Right ventricle myocardium inferior (tissue), 1 donor: ENCODE measurements at regions not wholly inside any gene's neighbourhood (a gene's known extent, or its start where the extent isn't known, plus 50 kb on each side); places are given as distances from the start of the nearest gene placed in this dataset.

Experiments used
- ATAC-seq: fragments of 200-7000 bp; cut with Tn5 transposase; one replicate; pipeline ENCODE4 v1.9.1; 2020; ENCODE audit warnings: mild to moderate bottlenecking, moderate library complexity
- DNase-seq: peaks from one replicate; pipeline ENCODE4 v3.0.0; 2021; ENCODE audit errors: missing footprints
- intact Hi-C: fragments of 100-400 bp; cut with DNase I; formaldehyde crosslinking; loops from one replicate; pipeline ENCODE4 v1.11.0; 2022
- donor health status: DM: no; HTN: yes; CAD: no; lungs with severe emphysema.

DNA sequence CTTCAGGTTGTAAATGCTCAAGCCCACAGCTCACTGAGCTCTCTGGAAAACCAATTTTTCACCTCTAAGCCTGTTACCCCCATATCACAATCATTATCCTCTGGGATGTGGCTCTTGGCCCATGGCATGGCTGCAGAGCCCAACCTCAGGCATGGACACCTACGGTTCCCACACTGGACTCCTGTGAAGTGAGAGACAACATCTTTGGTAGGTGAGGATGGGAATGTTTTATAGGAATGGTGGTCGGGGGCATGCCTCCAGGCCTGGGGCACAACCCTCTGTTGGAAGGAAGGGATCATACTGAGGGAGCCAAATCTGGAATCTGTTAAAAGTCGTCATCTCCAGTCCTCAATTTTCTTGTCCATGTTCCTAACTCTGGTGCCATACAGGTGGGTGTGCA lies 179.1 kb downstream of the FOXD2 start:
- intact Hi-C loops, result no loop called here
- DNase-seq, result no peak

DNA sequence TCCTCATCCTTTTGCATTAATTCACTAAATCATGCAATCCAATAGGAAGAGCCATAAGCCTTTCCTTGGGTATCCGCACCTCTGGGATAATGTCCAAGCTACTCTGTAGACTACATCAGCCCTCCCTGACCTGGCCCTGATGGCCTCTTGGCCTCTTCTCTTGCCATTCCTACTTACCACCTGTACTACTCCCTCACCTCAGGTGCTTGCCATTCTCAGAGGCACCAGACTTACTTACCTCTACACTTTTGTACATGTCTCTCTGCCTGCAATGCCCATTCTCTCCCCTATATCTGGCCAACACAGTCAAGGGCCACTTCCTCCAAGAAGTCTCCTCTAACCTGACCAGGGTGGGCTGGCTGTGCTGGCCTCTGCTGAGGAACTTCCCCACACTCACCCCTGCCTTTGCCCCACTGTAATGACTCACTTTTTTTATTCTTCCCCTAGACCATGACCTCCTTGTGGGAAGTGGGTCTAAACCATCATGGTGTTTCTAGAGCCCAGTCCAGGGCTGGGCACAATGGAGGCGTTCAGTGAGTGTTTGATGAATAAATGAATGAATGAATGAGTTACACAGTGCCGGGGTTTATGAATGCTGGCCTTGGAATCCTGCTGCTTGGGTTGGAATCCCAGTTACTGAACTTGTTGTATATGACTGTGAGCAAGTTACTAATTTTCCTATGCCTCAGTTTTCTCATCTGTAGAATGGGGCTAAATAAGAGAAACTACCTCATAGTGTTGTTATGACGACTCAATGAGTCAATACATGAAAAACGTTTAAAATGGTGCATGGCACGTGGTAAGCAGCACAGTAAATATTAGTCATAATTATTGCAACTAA lies 179.8 kb downstream of the FOXD2 start:
- no peak for ATAC-seq
- no peak for DNase-seq

More for the DNA sequence above, 179.1 kb downstream of the FOXD2 start:
- no peak for ATAC-seq

DNA sequence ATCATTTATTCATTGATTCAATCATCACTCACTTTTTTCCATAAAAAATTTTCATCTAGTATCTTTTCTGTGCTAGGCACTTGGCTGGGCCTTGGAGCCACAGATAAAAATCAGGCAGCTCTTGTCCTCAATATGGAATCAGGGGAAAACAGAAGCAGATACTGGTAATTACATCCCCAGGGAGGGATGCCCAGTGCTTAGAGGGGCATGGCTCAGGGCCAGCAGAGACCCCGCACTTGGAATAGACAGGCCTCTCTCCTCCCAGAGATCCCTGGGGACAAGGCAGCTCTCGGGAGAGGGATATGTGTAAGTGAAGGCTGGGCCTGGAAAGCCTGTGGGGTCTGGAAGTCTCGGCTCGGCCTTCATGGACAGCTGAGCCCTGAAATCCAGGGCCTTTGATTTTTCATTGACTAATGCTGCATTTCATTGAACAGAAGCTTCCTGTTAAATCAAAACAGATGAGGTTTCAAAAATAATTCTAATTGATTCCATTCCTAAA lies 180.4 kb downstream of the FOXD2 start:
- ATAC-seq (no peak), DNase-seq (no peak)
- intact Hi-C loops, result no loop called here

More for the DNA sequence above, 179.8 kb downstream of the FOXD2 start:
- intact Hi-C loops, result no loop called here

- no peak for DNase-seq
- ATAC-seq, result no peak
- intact Hi-C loops, result no loop called here
These were observed 181.0 kb downstream of the FOXD2 start for GRCh38 chr1:47618830-47619229.

DNA sequence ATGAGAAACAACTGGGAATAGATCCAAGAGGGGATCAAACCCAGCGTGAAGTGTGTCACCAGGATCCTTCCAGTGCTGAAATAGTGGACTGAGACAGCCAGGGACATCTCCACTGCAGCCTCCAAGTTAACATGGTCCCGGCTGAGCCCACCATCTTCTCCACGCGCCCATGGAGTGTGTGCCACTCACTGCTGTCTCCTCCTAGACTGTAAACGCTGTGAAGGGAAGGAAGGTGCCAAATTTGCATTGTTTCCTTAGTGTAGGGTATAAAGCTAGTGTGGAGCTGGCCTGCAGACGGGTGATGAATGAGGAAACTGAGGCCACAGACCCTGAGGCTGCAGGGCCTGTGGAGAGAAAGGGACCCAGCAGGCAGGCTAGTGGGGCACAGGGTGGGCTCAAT lies 183.6 kb downstream of the FOXD2 start:
- DNase-seq (no peak), ATAC-seq (no peak)
- intact Hi-C loops, result loop anchor here (10.0 kb wide), 1 partner anchor 87 kb away; no protein-coding TSS in a partner anchor

GRCh38 chr1:47621977-47622376 lies 184.1 kb downstream of the FOXD2 start:
- no peak for DNase-seq
- intact Hi-C loops, result loop anchor here (10.0 kb wide), 1 partner anchor 87 kb away; no protein-coding TSS in a partner anchor
- no peak for ATAC-seq

DNA sequence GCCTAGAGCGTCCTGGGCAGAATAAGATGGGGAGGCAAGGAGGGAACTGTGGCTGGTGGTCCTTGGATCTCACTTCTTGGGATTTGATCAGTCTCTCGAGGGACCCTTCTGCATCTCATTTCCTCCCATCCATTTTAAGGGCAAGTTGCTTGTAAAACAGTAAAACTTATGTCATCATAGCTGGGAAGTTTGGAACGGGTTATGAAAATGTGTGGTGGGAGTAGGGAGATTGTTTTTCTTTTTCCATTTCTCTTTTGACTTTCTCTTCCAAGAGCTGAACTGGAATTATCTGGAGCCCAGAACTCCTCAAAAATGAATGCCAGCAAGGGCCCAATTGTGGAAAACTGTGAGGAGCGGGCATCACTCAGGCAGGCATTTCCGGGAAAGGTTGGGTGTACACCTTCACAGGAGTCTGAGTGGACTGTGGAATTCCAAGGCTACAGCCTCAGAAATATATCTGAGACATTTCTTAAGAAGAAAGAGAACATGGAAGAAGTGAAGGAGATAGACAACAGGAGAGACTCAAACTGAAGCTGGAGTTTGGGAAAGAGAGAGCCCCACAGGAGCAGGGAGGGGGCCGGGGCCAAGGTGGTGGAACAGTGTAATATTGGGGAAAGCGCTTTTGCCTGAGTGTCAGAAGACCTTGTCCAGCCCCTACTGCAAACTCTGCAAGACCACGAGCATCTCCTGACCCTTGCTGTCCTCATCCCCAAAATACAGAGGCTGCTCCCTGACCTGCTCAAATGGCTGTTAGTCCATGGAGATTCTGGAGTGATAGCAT lies 185.1 kb downstream of the FOXD2 start:
- ATAC-seq (no peak), DNase-seq (no peak)
- intact Hi-C loops, result loop anchor here (10.0 kb wide), 1 partner anchor 88 kb away; no protein-coding TSS in a partner anchor

DNA sequence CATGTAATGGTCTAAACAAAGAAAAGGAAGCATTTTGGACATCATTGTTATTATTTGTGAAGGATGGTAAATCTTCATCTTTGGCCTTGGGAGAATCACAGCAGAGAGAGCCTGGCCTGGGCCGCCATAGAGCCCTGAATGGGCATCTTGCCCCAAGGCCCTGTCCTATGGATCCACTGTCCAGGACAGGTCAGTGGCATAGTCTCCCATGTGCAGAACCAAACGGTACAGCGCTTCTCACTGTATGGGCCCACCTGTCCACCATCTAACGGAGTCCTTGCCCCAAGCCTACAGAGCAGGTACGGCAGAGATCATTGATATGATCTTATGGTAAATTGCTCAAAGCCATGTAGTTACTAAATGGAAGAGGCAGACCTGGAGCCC lies 185.7 kb downstream of the FOXD2 start:
- ATAC-seq, result no peak
- no peak for DNase-seq
- intact Hi-C loops, result loop anchor here (10.0 kb wide), 1 partner anchor 89 kb away; no protein-coding TSS in a partner anchor

DNA sequence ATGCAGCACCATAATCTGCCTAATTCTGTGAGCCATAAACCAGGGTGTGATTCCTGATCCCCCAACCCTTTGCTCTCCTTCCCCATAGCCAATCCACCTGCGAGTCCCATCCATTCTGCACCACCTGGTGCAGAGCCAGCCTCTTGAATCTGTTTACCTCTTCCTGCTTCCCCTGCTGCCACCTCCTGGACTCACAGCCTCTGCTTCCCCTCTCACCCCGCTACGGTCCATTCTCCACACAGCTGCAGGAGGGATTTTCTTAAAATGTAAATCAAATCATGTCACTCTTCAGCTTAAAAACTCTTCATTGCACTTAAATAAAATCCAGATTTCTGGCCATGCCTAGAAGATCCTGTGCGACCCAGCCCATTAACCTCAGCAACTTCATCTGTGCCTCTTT lies 186.7 kb downstream of the FOXD2 start:
- intact Hi-C loops, result loop anchor here (10.0 kb wide), 1 partner anchor 90 kb away; no protein-coding TSS in a partner anchor
- no peak for ATAC-seq
- DNase-seq, result no peak

DNA sequence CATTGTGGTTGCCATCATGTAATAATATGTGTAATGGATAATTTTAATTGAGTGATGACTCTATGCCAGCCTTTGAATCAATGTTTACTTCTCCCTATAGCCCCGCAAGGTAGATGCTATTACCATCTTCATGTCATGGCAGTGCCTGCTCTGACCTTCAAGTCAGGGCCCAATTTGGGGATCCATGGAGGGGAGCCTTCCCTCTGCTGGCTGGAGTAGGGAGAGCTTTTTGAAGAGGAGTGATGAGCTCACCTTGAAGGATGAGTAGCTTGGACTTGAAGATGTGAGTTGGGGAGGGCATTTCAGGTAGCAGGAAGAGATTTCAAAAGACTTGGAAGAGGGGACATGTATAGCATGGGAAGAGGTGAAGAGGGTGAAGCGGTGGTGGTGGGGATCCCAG lies 189.2 kb downstream of the FOXD2 start:
- ATAC-seq (no peak), DNase-seq (no peak)
- intact Hi-C loops, result loop anchor here (10.0 kb wide), 1 partner anchor 92 kb away; no protein-coding TSS in a partner anchor

- no peak for DNase-seq
- intact Hi-C loops, result loop anchor here (10.0 kb wide), 1 partner anchor 93 kb away; no protein-coding TSS in a partner anchor
- no peak for ATAC-seq
These were observed 189.9 kb downstream of the FOXD2 start for GRCh38 chr1:47627471-47628370.

DNA sequence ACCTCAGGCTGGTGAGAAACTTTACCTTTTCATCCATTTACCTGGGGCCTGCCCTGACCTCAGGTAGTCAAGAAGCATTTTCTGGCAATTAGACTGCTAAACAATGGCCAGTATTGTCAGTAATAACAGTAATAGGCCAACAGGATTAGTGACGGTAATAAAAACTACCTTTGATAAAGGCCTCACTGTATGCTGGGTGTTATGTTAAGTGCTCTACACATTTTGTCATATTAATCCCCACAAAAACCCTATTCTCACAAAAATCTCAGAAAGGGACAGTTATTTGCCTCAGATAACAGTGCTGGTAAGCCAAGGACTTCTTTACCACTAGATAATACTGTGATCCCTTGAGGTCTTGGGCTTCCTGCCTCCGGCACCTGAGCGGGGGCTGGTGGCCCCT lies 191.4 kb downstream of the FOXD2 start:
- DNase-seq, result no peak
- no peak for ATAC-seq
- intact Hi-C loops, result loop anchor here (10.0 kb wide), 1 partner anchor 94 kb away; no protein-coding TSS in a partner anchor

DNA sequence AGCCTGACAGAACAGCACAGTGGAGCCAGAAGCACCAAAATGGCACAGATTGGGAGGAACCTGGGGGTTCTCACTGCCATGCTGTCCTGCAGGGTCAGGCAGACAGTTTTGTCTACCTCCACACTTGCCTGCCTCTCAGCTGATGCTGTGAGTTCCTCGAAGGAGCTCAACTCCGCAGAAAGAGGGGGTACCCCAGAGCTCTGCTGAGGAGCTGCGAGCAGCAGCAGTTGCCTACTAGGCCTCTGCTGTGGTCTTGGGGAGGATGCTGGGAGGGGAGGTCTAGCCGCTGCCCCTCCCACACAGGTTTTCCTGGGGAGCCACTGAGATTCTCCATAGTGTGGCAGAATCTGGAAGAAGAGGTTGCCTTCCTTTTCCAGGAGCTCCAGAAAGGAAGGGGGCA lies 192.5 kb downstream of the FOXD2 start:
- no peak for DNase-seq
- no peak for ATAC-seq
- intact Hi-C loops, result no loop called here

DNA sequence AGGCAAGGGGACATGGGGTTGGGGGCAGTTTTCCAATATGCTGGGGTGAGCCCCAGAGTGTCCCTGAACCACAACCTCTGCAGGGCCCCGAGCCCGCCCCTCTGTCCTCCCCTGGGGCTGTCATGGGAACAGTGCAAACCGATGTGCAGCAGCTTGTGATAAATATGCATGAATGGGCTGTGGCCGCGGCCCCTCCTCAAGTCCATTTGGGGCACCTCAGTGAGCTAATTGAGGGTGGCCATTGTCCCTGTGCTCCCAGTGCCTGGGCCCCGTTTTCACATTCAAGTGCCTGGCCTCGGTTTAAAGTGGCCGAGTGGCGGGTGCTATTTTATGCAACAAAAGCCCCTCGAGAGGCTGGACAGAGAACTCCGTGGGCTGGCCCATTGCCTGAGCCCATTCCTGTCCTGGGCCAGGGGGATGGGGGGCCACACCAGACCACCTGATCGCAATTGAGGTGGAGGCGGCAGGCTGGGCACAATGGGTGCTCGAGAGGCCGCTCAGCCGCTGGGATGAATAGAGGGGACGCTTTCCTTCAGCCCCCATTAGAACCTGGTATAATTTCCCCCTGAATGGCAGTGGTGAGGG lies 193.7 kb downstream of the FOXD2 start:
- ATAC-seq (no peak), DNase-seq (no peak)
- intact Hi-C loops, result no loop called here

DNA sequence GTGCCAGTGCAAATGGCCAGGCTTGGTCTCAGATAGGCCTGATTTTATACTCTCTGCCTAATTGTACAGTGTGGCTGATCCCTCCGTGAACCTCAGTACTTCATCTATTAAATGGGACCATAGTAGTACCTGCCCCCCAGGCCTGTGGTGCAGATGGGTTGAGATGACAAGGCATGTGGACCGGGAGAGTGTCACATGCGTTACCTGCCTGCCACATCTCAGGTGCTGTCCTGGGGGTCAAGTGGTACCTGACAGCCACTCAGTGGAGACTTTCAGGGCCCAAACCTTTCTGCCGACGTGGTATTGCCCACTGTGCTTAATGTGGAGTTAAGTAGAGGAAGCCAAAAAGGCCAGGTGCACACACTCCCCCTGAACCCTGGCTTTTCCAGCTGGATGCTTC lies 197.3 kb downstream of the FOXD2 start:
- ATAC-seq, result no peak
- intact Hi-C loops, result no loop called here
- no peak for DNase-seq

- DNase-seq (no peak), ATAC-seq (no peak)
- intact Hi-C loops, result no loop called here
These were observed 197.8 kb downstream of the FOXD2 start for GRCh38 chr1:47635597-47635996.

GRCh38 chr1:47637111-47637685 lies 199.4 kb downstream of the FOXD2 start:
- intact Hi-C loops, result no loop called here
- DNase-seq (no peak), ATAC-seq (no peak)

- ATAC-seq, result no peak
- intact Hi-C loops, result no loop called here
- no peak for DNase-seq
These were observed 200.4 kb downstream of the FOXD2 start for GRCh38 chr1:47638240-47638639.
